GM12873 (cell line): ENCODE measurements at regions not wholly inside any gene's neighbourhood (a gene's known extent, or its start where the extent isn't known, plus 50 kb on each side); places are given as distances from the start of the nearest gene placed in this dataset.

Experiments used
- TF ChIP-seq, protein P1 (sequence below): IDR thresholded peaks from 2 replicates; pipeline ENCODE4 v1.5.1; 2012; ENCODE audit warnings: low read depth, mild to moderate bottlenecking, moderate library complexity, low read length, control low read depth; ENCODE audit not compliant: insufficient read depth; ENCODE audit errors: missing control alignments

DNA sequence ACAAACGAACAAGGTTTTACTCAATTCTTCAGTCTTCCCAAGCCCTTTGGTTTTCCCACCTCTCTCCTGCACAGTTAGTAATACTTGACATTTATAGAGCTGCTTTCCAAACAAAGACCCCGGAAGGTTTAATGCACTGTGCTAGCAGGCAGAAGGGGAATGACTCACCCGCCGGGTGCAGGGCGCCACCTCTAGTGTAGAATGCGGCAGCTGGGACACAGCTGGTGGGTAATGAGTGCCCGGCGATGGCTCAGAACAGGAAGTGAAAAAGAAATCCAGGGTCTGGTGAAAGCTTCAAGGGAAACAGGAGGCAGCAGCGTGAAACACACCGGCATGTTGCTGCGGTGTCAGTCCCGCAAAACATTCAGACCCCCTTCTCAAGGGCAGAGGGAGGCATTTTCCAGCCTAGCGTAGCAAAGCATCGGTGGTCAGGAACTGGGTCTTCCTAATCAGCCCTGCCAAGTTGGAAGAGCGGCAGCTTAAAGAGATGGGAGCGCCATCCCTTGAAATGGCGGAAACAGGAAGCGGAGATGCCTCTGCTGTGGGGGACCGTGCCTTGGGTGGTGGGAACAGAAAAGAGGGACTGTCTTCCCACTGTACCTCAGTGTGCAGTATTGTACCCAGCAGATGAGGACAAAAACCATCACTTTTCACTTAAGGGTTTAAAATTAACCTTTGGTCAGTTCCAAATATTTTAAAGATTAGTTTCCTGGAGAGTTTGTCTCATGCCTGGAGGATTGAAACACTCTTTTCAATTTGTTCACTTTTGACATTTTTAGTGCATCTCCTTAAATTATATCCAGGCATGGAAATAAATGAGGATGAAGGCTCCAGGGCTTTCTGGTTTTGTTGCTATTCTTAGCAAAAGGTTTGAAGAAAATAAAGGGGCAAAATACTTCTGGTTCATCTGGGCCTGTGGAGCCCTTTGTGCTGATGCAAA lies 160.7 kb upstream of the MCTP2 start:
- TF ChIP-seq, protein P1, sequence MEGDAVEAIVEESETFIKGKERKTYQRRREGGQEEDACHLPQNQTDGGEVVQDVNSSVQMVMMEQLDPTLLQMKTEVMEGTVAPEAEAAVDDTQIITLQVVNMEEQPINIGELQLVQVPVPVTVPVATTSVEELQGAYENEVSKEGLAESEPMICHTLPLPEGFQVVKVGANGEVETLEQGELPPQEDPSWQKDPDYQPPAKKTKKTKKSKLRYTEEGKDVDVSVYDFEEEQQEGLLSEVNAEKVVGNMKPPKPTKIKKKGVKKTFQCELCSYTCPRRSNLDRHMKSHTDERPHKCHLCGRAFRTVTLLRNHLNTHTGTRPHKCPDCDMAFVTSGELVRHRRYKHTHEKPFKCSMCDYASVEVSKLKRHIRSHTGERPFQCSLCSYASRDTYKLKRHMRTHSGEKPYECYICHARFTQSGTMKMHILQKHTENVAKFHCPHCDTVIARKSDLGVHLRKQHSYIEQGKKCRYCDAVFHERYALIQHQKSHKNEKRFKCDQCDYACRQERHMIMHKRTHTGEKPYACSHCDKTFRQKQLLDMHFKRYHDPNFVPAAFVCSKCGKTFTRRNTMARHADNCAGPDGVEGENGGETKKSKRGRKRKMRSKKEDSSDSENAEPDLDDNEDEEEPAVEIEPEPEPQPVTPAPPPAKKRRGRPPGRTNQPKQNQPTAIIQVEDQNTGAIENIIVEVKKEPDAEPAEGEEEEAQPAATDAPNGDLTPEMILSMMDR = no peak

DNA sequence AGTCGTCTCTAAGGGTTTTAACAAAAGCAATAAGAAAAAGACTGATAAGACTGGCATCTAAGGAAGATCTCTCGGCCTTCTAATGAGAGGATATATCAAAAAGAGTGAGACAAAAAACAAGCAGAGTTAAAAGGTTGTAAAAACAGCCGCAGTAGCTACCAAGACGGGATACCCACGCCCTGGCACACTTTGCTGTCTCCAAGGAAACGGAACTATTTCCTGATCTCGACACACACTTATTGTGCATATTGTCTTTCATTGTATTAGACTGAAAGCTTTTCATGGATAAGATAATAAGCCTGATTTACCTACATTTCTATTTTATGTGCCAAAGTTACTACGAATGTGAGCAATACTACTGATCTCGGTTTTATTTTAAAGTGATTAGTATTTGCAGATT lies 161.5 kb upstream of the MCTP2 start:
- TF ChIP-seq, protein P1 = no peak

- TF ChIP-seq, protein P1 = no peak
Observed at GRCh38 chr15:94066811-94067210, 164.6 kb upstream of the MCTP2 start.

DNA sequence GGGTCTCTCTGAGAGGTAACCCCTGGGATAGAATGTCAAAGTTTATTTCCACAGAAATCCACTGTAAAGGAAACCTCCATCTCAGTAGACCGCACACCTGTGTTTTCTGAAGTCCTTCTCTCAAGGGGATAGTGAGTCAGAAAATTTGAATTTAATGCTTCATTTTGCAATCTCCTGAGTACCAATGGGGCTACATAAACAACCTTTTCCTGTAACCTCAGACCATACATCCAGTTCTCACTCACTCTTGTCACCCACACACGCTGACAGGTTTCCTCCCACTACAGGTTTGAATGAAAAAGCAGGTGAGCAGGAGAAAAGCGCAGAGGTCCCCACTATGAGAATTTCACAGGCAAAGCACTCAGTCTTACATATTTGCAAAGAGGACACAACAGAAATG lies 165.3 kb upstream of the MCTP2 start:
- TF ChIP-seq, protein P1 = no peak

GRCh38 chr15:94064676-94065313 lies 166.6 kb upstream of the MCTP2 start:
- TF ChIP-seq, protein P1 = no peak

DNA sequence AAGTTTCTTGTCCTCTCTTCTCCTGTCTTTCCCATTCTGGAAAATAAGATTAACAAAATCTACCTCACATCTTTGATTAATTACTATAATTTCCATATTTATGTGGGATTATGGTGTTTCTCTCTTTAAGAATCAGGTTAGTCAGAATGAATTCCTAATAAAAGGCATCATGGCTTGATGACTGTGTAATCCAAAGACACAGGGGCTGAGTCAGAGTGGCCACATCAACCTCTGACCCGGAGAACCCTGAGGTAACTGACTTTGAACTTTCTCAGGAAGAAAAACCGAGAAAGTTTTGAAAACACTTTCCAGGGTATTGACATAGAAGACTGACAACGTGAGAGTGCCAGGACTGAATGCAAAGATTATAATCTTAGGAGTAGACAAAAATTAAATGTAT lies 170.3 kb upstream of the MCTP2 start:
- TF ChIP-seq, protein P1 = no peak

DNA sequence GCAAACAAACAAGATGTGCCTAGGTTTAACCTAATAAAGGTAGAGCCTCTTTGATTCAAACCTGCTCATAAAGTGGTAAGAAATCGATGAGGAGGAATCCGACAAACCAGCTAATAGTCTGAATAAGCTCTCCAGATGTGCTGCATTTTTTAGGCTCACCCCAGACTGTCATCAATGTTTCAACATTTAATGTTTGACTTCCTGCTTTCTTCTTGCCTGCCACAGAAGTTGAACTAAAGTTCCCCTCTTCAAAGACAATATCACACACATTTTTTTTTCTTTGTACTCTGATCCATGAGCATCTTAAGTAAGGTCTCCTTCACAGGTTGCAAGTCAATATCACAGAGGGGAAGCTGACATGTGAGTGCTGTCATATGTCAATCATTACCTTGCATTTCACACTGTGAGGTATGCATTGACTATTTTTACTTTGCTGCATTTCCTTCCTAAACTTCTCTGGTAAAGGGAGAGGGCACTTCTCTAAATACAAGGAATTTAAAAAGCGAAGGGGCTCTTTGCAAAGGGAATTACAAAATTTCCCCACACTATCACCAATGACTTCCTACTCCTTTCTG lies 172.3 kb upstream of the MCTP2 start:
- TF ChIP-seq, protein P1 = no peak
